A549 (cell line): ENCODE measurements at regions not wholly inside any gene's neighbourhood (a gene's known extent, or its start where the extent isn't known, plus 50 kb on each side); places are given as distances from the start of the nearest gene placed in this dataset.

Experiments used
- ATAC-seq, 2 experiments: fragments of 200-7000 bp in 1 of 2; fragments of >200 bp in 1 of 2; cut with Nextera tagmentation in 1 of 2; cut with Tn5 transposase in 1 of 2; 3 replicates each; pipeline versions ENCODE4 v1.8.0 to v1.9.1; 2018 to 2020; ENCODE audit warnings: mild to moderate bottlenecking in 1 of 2, moderate library complexity in 1 of 2
- CTCF ChIA-PET: fragments of 300-600 bp; sonication (Branson Sonifier 250); formaldehyde crosslinking; extraction: SDS; loops from one replicate; lab custom pipeline; 2021; ENCODE audit warnings: antibody characterized with exemption, inconsistent platforms; lab: Yijun Ruan, JAX
- POLR2A ChIA-PET: fragments of 350-600 bp; formaldehyde crosslinking; extraction: SDS; loops from one replicate; lab custom pipeline; 2021; ENCODE audit warnings: antibody characterized with exemption, inconsistent platforms; lab: Yijun Ruan, JAX
- DNase-seq, 2 experiments: peaks; one replicate each; pipeline versions ENCODE4 v3.0.0 to v3.0.0-alpha.2; 2011 to 2016; ENCODE audit warnings: low read depth in 1 of 2, low spot score in 1 of 2
- FAIRE-seq: peaks from 2 replicates; lab custom pipeline; 2011; peaks lifted over from hg19 to GRCh38; lab: Jason Lieb, UNC
- H3K27ac ChIP-seq, 2 experiments: fragments of >200 bp; sonication (Bioruptor Twin); formaldehyde crosslinking; 3 replicates each; pipeline ENCODE4 v1.5.1; 2016 to 2017
- H3K4me1 ChIP-seq: fragments of >200 bp; sonication (Bioruptor Twin); formaldehyde crosslinking; 3 replicates; pipeline ENCODE4 v1.6.1; 2016
- H3K4me2 ChIP-seq: fragments of >200 bp; sonication (Bioruptor Twin); formaldehyde crosslinking; 3 replicates; pipeline ENCODE4 v1.6.1; 2016
- H3K4me3 ChIP-seq: fragments of >200 bp; sonication (Bioruptor Twin); formaldehyde crosslinking; 3 replicates; pipeline ENCODE4 v1.5.1; 2016
- H3K9me3 ChIP-seq: fragments of >200 bp; sonication (Bioruptor Twin); formaldehyde crosslinking; 3 replicates; pipeline ENCODE4 v1.6.1; 2016
- CHD4 ChIP-seq: fragments of 200-600 bp; sonication (generic); IDR thresholded peaks from 2 replicates; pipeline ENCODE4 v1.6.1; 2016; ENCODE audit warnings: antibody characterized with exemption, mild to moderate bottlenecking, borderline replicate concordance
- EHF ChIP-seq: fragments of 250-450 bp; sonication (Bioruptor Pico); IDR thresholded peaks from 2 replicates; pipeline ENCODE4 v1.5.0; 2020; ENCODE audit warnings: mild to moderate bottlenecking
- EHMT2 ChIP-seq: fragments of 200-600 bp; sonication (generic); IDR thresholded peaks from 2 replicates; pipeline ENCODE4 v1.6.1; 2016; ENCODE audit warnings: antibody characterized with exemption, low read depth, mild to moderate bottlenecking, moderate library complexity
- FOSL2 ChIP-seq, 2 experiments: fragments of 450-650 bp in 1 of 2; fragments of >200 bp in 1 of 2; sonication (Bioruptor Twin) in 1 of 2; formaldehyde crosslinking; IDR thresholded peaks; 2 replicates each; pipeline versions ENCODE4 v1.5.0 to v1.6.1; 2016 to 2020; ENCODE audit warnings: mild to moderate bottlenecking in 1 of 2, moderate library complexity in 1 of 2
- GATA3 ChIP-seq: IDR thresholded peaks from 2 replicates; pipeline ENCODE4 v1.6.1; 2012; ENCODE audit warnings: borderline replicate concordance
- HDAC2 ChIP-seq: fragments of 200-600 bp; sonication (generic); IDR thresholded peaks from 2 replicates; pipeline ENCODE4 v1.6.1; 2016
- KDM1A ChIP-seq: fragments of 200-600 bp; sonication (generic); IDR thresholded peaks from 2 replicates; pipeline ENCODE4 v1.6.1; 2016; ENCODE audit warnings: low read depth, mild to moderate bottlenecking
- NPAS2 ChIP-seq: fragments of 250-450 bp; sonication (Bioruptor Pico); IDR thresholded peaks from 2 replicates; pipeline ENCODE4 v1.8.0; 2022; ENCODE audit warnings: mild to moderate bottlenecking, moderate library complexity, borderline replicate concordance
- RFX5 ChIP-seq: fragments of 450-650 bp; IDR thresholded peaks from 2 replicates; pipeline ENCODE4 v1.7.1; 2014; ENCODE audit warnings: antibody characterized with exemption, mild to moderate bottlenecking, moderate library complexity
- SMC3 ChIP-seq: fragments of >200 bp; sonication (Bioruptor Twin); formaldehyde crosslinking; IDR thresholded peaks from 3 replicates; pipeline ENCODE4 v1.6.1; 2018; ENCODE audit warnings: inconsistent platforms
- TFCP2L1 ChIP-seq: fragments of 250-450 bp; sonication (Bioruptor Pico); IDR thresholded peaks from 2 replicates; pipeline ENCODE4 v1.5.0; 2021; ENCODE audit warnings: mild to moderate bottlenecking
- ZC3H11A ChIP-seq: fragments of 450-650 bp; IDR thresholded peaks from 2 replicates; pipeline ENCODE4 v1.6.1; 2014; ENCODE audit warnings: antibody characterized with exemption, mild to moderate bottlenecking
- WGBS: methylation state at CpG from one replicate; pipeline ENCODE4 v1.1.6; 2017; ENCODE audit errors: missing lambda C conversion rate; 5-methylcytosine and 5-hydroxymethylcytosine counted together
- TF ChIP-seq, protein P1 (sequence below): IDR thresholded peaks from 2 replicates; pipeline ENCODE4 v1.6.1; 2012
- TF ChIP-seq, protein P2 (sequence below): fragments of 200-600 bp; sonication (generic); IDR thresholded peaks from 2 replicates; pipeline ENCODE4 v1.6.1; 2016; ENCODE audit warnings: antibody characterized with exemption, mild to moderate bottlenecking, moderate library complexity
- TF ChIP-seq, protein P3 (sequence below): fragments of >200 bp; sonication (Bioruptor Twin); formaldehyde crosslinking; IDR thresholded peaks from 3 replicates; pipeline ENCODE4 v1.6.1; 2016

DNA sequence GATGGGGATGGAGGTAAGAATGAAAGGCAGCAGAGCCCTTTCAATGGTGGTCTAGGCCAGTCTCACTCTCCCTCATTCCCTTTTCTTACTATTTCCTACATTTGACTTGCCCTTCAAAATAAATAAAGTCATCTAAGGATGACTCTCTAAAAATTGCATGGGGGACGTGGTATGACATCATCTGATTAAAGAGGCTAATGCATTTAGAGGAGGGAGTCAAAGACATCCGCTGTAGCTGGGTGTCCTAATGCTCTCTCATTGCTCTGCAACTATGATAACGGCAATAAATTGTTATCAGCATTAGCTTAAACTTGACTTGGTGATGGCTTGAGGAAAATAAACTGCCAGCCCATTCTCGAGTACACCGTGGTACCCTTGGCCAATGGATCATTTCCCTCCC is 225.6 kb upstream of the PBX1 start:
- Histone ChIP-seq H3K4me1 (no peaks in the 10 kb centered on the region), H3K9me3 (no peaks in the 10 kb centered on the region), H3K4me3 (no peak overlapping the region), H3K4me2 (no peak overlapping the region)
- POLR2A ChIA-PET = no interaction called here
- no peak for FAIRE-seq
- 46% methylated on average over 5 of the region's 5 CpGs for WGBS
- no peak for DNase-seq
- no peak for ATAC-seq
- TF ChIP-seq, protein P1, sequence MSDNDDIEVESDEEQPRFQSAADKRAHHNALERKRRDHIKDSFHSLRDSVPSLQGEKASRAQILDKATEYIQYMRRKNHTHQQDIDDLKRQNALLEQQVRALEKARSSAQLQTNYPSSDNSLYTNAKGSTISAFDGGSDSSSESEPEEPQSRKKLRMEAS = no peak
- TF ChIP-seq RFX5 (no peak), EHMT2 (no peak), NPAS2 (CRISPR knock-in tag) (no peak), EHF (CRISPR knock-in tag) (no peak), KDM1A (no peak), GATA3 (no peak), ZC3H11A (no peak)
- TF ChIP-seq, protein P2, sequence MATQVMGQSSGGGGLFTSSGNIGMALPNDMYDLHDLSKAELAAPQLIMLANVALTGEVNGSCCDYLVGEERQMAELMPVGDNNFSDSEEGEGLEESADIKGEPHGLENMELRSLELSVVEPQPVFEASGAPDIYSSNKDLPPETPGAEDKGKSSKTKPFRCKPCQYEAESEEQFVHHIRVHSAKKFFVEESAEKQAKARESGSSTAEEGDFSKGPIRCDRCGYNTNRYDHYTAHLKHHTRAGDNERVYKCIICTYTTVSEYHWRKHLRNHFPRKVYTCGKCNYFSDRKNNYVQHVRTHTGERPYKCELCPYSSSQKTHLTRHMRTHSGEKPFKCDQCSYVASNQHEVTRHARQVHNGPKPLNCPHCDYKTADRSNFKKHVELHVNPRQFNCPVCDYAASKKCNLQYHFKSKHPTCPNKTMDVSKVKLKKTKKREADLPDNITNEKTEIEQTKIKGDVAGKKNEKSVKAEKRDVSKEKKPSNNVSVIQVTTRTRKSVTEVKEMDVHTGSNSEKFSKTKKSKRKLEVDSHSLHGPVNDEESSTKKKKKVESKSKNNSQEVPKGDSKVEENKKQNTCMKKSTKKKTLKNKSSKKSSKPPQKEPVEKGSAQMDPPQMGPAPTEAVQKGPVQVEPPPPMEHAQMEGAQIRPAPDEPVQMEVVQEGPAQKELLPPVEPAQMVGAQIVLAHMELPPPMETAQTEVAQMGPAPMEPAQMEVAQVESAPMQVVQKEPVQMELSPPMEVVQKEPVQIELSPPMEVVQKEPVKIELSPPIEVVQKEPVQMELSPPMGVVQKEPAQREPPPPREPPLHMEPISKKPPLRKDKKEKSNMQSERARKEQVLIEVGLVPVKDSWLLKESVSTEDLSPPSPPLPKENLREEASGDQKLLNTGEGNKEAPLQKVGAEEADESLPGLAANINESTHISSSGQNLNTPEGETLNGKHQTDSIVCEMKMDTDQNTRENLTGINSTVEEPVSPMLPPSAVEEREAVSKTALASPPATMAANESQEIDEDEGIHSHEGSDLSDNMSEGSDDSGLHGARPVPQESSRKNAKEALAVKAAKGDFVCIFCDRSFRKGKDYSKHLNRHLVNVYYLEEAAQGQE = no peak
- TF ChIP-seq, all 56 proteins: peak for 0
- no peak overlapping the region for H3K27ac ChIP-seq
- CTCF ChIA-PET = no interaction called here

DNA sequence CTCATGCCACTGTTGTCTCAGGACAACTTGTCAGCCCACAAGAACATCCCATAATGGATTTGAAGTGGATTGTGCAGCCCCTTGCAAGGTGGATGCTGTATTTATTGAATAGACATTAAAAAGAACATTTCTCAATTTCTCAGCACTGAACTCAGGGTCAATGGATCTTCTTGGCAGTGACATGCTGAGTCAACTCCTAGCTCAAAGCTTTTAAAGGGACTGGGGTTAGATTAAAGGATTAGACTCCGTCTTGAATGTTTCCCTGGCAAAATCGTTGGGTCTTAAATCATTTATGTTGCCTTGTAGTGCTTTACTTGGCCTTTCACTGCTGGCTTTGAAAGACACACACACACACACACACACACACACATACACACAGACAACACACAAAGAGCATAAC is 221.6 kb upstream of the PBX1 start:
- CTCF ChIA-PET = no interaction called here
- no peak for TF ChIP-seq HDAC2
- TF ChIP-seq SMC3 = no peak
- 33% methylated on average over 2 of the region's 2 CpGs for WGBS
- POLR2A ChIA-PET = no interaction called here
- Histone ChIP-seq H3K4me1 (no peaks in the 10 kb centered on the region), H3K27ac (no peak overlapping the region), H3K9me3 (0 out of 3 replicates have a peak, but pooled peaks cover 3% of the 10 kb centered on the region), H3K4me3 (no peak overlapping the region), H3K4me2 (no peak overlapping the region)
- ATAC-seq (no peak), FAIRE-seq (no peak), DNase-seq (no peak)

DNA sequence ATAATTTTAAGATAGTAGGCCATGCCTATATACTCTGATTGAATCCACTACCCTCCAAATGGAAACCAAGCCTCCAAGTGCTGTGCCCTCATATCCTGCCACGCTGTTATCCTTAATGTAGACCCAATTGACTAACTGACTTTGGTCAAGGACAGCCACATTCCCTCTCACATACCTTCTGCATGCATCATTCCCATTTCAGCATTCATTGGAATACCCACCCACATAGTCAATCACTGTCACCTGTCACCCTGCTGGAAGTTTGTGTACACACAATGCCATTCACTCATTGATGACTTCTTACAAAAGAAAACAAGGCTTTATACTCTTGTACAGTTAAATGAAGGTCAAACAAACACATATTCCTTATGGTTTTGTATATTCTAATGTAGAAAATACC is 221.1 kb upstream of the PBX1 start:
- WGBS = 13% methylated on average over 1 of the region's 1 CpG
- no peak overlapping the region for H3K4me3 ChIP-seq
- no peak overlapping the region for H3K27ac ChIP-seq
- H3K4me2 ChIP-seq = no peak overlapping the region
- no peak for FAIRE-seq
- ChIA-PET POLR2A (no interaction called here), CTCF (no interaction called here)
- DNase-seq = peak in 1 of 2 experiments; percentile 15
- H3K4me1 ChIP-seq = no peaks in the 10 kb centered on the region
- no peak for ATAC-seq
- TF ChIP-seq FOSL2 (IDR thresholded peaks at IDR 0.05) = 0 out of 2 replicates have a peak, but pooled peaks have one; percentile 13
- no peak for TF ChIP-seq FOSL2 (CRISPR knock-in tag; IDR thresholded peaks at IDR 0.05)
- TF ChIP-seq, protein P3, sequence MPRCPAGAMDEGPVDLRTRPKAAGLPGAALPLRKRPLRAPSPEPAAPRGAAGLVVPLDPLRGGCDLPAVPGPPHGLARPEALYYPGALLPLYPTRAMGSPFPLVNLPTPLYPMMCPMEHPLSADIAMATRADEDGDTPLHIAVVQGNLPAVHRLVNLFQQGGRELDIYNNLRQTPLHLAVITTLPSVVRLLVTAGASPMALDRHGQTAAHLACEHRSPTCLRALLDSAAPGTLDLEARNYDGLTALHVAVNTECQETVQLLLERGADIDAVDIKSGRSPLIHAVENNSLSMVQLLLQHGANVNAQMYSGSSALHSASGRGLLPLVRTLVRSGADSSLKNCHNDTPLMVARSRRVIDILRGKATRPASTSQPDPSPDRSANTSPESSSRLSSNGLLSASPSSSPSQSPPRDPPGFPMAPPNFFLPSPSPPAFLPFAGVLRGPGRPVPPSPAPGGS = no peak
- no peak for TF ChIP-seq TFCP2L1 (CRISPR knock-in tag)
- TF ChIP-seq CHD4 = no peak
- 0 out of 3 replicates have a peak, but pooled peaks cover 3% of the 10 kb centered on the region for H3K9me3 ChIP-seq

DNA sequence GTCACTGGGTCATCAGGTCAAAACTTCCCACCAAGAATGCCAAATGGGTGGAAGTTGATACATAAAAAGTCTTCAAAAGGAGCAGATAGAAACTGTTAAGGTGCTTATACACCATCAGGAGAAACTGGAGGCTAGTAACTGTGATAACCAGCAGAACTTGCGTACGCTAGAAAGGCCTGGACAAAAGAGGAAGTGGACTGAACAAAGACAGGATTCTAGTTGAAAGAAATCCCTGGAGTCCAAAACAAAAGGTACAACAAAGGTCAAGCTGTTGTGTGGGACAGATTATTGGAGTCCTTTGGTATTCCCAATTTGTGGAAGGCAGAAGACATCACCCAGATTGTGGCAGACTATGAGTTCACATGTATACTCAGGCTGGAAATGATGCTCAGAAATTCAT is 215.8 kb upstream of the PBX1 start:
- Histone ChIP-seq H3K9me3 (0 out of 3 replicates have a peak, but pooled peaks cover 6% of the 10 kb centered on the region), H3K4me1 (no peaks in the 10 kb centered on the region), H3K4me2 (no peak overlapping the region), H3K27ac (no peak overlapping the region), H3K4me3 (no peak overlapping the region)
- no peak for TF ChIP-seq ZC3H11A
- FAIRE-seq = no peak
- POLR2A ChIA-PET = no interaction called here
- 42% methylated on average over 2 of the region's 2 CpGs for whole genome bisulfite sequencing
- CTCF ChIA-PET = no interaction called here
- ATAC-seq = no peak
- DNase-seq = no peak
